ENCODE measurements at regions not wholly inside any gene's neighbourhood (a gene's known extent, or its start where the extent isn't known, plus 50 kb on each side); places are given as distances from the start of the nearest gene placed in this dataset.

DNA sequence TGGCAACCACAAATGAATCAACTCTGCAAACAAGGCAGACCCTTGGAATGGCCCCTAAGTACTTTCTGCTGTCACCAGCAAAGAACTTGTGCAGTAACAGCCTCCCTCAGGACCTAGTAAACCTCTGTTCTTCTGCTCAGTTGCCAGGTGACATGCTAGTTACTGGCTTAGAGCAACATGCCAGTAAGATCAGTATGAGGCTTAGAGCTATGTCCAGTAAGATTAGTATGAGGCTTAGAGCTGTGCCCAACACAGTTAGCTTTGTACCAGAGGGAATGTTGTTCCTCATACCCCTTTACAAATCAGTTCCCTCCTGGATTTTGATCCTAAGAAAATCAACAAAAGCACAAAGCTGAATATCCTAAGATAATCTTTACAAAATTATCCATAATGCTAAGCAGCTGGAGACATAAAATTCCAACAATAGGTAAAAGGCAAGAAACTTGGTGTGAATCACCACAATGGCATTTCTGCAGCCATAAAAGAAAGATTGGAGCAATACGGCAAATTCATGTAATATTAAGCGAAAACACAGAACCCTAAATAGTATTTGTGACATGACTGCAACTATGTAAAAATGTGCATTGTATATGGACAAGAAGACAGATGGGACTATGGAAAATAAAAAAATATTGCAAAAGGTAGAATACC, 107.3 kb upstream of the LPP start:
- no peak for DNase-seq

DNA sequence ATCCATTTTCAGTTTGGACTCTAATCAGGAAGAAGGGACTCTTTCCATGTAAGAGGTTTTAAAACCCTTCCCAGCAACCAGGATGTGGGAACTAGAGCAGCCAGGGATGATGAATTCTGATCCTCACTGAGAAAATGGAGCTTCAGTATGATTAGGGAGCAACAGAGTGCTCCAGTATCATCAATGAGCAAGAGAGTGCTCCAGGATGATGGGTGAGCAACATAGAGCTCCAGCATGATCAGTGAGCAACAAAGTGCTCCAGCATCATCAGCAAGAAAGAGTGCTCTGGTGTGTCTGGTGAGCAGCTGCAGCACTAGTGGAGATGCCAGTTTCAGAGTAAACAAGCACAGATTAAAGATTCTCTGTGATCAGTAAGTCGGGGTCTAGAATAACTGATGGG, 106.4 kb upstream of the LPP start:
- DNase-seq, result no peak

DNA sequence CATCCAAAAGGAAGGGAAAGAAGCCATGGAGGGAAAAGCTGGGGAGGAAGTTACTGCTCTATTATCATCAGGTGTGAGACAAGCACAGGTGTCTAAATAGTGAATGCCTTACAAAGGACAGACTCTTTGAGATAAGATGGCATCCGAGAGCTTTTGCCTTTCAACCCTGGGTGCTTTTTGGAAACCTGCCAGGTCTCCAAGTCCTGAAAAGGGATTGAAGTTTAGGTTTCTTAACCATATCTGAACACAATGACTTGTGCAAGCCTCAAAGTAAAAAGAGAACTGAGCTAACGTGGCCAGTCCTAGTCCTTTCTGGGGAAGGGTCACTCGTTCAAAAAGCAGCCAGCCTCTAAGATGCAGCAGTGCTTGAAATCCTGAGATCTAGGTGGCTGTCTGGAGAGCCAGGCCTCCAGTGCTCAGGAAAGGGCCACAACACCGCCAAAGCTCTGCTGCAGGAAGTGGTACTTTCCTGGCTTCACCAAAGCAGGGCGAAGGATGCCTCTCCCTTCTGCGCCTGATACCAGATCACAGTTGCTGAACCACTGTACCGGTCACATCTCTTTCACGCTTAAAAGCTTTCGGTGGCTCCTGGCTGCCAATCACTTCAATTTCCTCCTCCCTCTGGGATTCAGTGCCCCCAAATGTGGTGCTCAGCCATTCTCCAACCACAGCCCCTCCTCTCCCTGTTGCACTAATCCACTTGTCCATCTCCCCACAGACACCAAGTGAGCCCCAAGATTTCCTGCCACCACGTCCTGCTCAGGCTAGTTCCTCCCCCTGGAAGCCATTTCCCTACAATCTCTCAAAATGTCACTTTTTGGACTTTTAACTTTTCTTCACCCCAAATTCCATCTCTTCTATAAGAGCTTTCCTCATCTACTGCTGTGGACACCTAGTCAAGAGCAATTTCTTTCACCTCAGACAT, 104.1 kb upstream of the LPP start:
- peak; percentile 23 for DNase-seq

DNA sequence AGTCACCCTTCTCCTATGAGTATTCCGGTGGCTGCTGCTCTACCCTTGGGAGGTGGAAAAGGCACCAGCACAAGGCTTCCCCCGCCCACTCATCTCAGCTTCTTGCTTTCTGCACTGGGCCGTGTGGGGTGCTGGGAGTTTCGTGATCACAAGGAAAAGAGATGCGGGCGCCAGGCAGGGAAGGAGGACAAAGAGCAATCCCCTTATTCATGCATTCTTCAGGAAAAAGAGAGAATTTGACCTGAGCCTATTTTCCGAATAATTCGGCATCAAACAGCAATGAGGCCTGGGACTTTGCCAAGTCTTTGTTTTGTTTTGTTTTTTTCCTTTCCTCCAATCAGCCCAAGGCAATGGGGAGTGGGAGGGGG, 102.2 kb upstream of the LPP start:
- DNase-seq, result no peak

DNA sequence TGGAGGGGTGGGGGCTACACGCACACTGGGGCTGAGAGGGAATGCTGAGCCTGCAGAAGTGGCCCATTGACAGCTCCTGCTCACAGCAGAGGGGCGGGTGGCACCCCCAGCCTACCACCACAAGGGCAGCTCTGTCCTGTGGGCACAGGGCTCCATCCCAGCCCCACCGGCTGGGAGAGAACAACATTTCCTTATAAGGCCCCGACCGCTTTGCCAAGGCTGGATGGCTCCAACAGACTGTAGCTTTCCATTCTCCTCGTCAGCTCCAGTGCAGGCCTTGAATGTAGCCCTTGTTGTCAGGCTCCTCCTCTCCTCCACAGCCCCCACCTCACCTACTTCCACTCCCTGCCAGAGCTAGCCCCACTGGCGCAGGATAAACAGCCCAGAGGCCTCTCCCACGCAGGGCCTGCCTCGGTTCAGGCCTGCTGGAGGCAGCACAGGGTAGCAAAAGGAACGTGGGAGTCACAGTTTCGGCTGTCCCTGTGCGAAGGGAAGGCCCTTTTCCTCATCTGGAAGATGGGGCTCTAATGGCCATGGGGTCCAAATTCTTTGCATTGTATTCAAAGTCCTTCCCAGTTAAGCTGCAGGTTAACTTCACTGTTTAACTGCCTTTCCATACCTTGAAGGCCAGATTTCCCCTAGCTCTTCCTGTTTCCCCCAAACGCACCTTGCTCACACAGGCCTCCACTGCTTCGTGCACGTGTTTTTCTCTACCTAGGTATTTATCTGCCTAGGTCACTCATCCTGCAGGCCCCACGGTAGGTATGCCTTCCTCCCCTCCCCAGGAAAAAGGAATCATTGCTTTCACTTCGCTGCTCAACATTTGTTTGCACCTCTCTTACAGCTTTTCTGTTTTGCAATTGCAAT, 101.6 kb upstream of the LPP start:
- DNase-seq, result no peak

DNA sequence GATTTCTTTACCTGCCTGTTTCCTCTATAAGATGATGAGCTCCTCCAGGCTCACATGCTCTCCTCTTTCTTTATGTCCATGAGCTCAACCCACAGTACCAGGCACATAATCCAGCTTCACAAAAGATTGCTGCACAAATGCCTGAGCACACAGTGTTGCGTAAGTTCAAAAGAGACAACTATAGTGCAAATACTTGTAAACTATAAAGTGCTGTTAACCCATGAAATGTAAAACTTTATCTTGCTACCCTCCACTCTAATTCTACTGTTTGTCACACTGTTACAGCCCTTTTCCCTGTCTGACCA, 101.0 kb upstream of the LPP start:
- DNase-seq, result no peak

DNA sequence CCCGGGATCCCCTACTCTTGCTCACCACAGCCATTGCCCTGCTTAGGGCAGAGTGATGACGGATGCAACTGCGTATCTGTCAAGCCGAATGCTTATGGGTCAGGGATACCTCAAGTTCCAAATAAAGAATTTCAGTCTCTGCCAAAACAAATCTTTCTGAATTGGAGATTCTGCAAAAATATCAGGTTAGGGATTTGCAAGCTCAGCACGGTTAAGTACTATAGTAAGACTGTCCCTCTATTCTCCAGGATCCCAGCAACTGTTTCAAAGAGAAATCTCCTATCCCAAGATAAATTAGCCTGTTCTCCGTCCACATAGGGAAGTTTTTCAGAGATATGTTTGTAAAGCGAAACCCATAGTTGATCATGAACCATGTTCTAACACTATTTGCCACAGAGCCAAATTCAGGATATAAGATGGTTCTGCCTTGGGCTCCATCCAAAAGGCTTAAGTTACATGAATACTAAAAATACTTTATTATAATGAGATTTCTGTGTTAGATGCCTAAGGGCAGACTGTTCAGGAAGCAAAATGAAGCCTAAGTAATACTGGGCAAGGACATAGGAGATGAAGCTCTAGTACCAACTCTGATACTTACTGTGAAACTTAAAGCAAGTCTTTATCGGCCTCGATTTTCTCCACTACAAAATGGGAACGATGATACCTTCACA, 100.1 kb upstream of the LPP start:
- no peak for DNase-seq

DNA sequence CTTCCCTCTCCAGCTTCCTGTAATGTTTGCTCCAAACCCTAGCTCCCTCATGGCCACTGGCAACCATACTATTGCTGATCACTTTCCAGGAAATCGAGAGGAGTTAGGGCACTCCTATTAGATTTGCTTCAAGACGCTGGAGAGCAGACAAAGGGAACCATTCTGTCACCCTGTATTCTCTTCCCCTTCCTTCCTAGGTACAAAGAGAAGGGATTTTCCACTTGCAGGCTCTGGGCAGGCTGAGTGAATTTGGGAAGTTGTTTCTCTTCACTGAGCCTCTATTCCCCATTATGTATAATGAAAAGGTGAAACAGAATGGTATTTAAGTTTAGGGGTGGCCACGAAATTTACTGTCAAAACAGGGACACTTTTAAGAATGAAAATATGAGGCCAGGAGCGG, 99.4 kb upstream of the LPP start:
- DNase-seq, result no peak

DNA sequence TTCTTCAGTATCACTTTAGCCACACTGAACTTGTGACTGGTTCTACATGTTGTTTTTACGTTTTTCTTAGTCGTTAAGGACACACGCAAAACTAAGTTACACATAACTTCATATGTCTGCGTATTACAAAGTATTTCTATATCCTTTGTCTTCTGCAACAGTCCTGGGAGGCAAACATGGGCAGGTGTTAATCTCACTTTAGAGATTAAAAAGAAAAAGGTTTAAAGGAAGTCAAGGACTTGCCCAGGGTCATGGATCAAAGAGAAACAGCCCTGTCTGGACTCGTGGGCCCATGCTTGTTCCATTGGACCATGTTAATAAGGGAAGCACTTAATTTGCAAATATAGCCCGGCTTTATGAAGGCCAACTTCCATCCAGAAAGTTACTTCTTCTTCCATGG, 98.6 kb upstream of the LPP start:
- DNase-seq, result no peak

DNA sequence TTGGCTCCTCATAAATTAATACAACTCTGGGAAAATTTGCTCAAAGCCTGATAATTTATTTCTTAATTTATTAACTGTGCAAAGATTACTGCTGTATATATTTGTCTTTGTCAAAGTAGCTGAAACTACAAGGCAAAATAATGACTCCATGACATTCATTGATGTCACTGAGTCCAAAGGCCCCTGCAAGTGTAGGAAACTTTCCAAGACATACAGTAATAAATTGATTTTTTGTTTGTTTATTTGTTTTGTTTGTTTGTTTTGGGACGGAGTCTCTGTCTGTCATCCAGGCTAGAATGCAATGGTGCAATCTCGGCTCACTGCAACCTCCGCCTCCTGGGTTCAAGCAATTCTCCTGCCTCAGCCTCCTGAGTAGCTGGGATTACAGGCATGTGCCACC, 96.8 kb upstream of the LPP start:
- no peak for DNase-seq

DNA sequence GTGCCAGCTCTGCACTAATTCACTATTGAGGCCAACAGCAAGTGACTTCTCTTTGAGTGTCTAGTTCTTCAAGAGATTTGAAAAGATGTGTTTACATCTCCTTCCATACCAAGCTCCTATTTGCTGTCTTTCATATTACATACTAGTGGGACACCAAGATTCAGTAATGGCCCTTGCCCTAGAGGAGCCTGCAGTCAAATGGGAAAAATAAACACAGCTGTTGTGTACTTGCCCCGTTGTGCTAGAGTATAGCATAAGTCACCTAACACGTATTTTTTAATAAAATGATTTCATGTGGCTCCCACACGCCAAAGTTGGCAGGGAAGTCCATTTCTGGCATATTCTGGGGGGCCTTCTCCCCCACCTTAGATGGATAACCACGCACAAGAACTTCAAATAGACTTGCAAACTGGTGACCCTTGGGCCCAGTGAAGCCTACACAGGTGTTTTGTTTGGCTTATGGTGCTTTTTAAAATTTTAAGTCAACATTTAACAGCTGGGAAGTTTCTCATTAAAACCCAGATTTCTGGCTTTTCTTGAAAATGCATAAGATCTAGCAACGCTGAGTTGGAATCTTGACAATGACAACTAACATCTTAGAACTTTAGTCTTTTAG, 95.3 kb upstream of the LPP start:
- DNase-seq, result no peak

DNA sequence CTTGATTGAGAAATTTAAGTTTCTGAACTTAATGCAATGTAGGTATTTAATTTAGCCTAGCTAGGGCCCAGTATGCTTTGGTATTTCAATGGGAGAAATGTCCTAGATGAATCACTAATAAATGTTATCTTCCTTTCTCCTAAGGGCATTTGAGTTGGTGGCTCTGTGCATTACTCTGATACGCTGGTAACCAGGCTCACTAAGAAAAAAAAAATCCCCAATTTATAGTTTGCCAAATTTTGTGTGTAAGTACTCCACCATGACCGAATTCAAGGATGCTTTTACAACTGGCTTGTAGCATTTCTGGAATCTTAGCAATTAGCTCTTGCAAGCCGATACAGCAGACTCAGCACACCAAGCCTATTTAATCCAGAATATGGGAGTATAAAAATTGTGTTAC, 94.6 kb upstream of the LPP start:
- DNase-seq, result no peak

DNA sequence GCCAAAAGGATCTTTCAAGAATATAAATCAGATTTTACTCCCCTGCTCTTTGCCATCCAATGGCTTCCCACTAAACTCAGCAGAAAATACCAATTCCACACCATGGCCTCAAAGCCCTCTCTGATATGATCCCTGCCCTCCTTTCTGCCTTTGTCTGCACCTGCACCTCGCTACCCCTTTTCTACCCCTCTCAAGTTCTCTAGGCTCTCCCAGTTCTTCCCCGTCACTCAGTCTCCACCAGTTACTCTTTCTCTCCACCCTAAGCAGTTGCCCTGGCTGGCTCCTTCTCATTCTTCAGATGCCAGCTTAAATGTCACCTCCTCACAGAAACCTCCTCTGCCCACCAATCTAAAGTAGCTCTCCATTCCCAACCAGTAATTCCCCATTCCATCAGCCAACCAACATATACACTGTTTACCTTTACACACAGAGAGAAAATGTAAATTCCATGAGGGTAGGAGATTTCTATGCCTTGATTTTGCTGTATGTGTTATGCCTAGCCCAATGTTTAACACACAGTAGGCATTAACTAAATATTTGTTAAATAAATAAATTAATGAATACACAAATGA, 93.6 kb upstream of the LPP start:
- DNase-seq, result no peak

DNA sequence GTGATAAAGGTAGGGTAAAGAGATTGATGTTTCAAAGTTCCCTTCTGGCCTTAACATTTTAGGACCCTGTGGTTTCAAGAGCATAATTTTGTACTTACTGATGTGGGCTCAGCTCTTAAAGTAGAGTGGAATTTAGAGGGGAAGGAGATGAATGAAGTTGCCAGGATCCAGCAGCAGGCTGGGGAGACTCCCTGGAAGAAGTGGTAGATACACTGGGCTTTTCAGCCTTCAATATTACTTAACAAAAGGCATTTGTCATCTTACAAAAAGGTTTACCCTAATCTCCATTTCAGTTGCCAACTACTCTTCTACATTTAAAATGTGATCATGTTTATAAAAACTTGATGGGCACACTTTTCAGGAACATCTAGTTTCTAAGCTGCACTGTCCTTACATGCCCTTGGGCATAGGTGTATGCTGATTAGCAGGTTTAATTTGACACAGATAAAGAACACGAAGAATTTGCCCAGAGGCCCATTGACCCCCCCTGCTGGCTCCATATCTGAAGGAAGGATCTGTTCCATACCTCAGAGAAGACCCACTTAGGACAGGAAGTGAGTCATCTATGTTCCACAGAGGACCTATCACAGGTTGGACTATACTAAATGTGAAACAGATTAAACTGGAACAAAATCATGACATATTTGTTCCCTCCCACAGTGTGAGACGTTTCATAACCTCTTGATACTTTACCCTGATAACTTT, 93.0 kb upstream of the LPP start:
- DNase-seq, result peak; percentile 63

DNA sequence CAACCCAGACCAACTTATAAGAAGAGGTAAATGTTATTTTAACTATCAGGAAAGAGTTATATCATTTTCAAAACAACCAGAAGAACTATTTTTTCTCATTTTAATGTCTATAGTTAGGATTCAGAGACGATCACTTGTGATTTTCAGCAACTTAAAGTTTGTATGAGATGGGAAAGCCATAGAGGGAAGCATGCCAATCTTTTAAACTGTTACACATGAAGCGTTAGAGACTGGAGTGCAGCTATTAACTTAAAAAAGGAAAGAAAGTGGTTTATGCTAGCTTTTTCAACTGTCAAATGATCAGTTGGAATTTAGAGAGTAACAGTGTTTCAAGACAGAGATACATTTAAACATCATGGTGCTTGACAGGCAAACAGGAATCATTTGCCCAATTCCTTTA, 91.7 kb upstream of the LPP start:
- no peak for DNase-seq

DNA sequence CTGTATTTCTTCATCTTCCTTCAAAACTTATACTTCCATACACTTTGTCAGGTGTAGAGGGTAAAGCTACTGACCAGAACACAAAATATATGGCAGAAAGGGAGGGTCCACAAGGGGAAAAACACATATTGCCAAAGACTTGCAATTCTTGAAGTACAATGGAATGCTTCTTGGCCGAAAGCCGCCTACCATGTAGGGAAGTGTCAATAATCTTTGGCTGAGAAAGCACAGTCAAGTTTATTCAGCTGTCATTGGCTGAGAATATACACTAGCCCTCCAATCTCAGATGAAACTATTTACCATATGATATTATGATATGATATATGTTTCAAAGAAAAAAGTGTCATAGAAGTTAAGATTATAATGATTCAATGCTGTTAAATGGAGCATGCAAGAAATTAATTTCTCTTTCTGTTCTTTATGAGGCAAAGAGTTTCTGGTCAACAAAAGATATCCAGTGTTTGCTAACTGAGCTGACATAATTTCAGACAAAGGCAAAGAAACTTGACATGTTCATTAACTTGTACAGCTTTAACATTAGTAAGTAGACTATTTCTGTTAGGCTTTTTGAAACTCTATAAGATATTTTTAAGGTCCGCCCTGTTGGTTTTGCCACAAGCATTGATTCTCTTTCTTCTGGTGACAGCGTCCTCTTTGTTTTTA, 89.0 kb upstream of the LPP start:
- no peak for DNase-seq

DNA sequence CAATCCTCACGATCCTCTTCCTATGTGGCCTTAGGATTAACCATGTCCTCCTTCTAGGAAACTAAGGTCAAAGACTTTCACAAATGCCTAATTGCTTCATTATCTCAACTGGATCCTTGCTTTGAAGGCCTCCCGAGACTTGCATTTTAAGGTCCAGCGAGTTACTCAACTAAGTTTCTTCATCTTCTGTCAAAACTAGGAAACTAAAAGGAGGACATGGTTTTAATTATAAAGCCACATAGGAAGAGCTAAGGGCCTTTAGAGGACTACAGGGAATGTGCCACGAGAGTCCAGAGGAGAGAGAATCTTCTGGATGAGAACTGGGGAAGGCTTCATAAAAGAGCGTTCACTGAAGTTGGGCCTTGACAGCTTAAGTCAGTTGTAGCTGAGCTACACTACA, 87.8 kb upstream of the LPP start:
- no peak for DNase-seq

DNA sequence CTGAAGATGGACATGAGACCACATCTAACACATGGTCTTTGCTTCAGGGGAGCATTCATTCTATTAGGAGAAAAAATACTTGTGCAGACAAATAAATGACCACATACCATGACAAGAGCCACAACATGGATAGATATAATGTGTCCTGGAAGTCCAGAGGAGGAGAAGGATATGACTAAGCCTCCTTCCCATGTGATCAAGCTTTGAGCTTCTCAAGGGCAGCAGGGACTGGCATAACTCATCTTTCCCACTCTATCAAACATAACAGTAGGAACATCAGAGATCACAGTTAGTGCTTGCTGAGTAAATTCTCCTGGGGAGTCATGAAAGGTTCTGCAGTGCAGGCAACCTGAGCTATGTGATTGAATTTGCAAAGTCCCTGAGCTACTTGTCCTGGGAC, 86.0 kb upstream of the LPP start:
- no peak for DNase-seq

DNA sequence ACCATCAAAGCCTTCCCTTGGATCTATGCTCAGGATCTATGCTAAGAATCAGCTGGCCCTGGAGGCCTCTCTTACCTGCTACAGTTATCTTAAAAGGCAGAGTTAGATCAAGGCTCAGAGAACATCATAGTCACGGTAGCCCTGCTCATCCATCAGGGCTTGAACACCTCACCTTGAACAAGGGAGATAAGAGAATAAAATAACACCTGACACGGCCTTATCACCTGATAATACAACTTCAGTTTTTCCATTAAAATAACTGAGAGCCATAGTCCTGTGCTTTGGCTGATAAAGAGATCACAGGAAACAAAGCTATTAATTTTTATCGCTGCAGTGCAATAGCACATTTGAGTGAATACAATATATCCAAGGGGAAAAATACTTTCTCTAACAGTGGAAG, 85.6 kb upstream of the LPP start:
- no peak for DNase-seq

DNA sequence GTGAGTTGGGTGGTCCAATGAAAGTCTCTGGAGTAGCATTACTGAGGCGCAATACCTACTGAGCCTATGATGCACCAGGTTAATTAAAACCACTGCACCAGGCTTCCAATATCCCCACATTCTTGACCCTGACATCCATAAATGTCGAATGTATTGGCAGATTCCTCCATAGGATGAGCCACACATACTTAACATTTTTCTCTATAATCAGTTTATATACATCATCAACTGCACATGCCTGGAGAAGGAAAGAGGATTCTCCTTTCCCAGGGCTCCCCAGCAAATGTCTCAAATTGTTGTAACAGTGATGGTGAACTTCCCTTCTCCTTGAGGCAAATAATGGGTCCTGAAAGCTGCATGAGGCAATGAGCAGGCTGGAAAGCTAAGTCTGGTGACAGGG, 82.3 kb upstream of the LPP start:
- no peak for DNase-seq

DNA sequence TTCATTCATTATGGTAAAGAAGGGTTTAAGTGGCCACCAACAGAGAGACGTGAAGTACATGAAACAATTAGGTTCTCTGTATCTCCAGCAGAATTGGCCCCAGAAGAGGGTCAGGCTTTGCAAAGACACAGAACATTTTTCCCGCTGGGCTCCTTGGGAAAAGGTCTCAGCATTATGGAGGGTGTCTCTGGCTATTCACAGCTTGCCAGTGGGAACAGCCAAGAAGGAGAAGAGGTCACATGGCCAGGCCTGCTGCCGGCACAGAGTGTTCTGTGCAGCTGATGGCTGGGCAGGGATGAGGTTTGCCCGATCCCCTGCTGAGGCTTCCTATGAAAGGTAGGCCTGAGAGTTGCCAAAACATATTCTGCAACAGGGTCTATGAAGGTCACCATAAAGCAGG, 77.8 kb upstream of the LPP start:
- no peak for DNase-seq
